ENCODE measurements at regions not wholly inside any gene's neighbourhood (a gene's known extent, or its start where the extent isn't known, plus 50 kb on each side); places are given as distances from the start of the nearest gene placed in this dataset.

- TF ChIP-seq CTCF (IDR thresholded peaks at IDR 0.05) (no peak), POLR2A (IDR thresholded peaks at IDR 0.05) (no peak)
Observed at GRCh38 chr16:64215730-64216129, 906.1 kb downstream of the CDH11 start.

Measured in uterus (tissue), 2 donors.